T-helper 1 cell treated with Interleukin-12 subunit alpha and Interleukin-12 subunit beta and Interleukin-4 antibody, amounts not matched to agents 30 ng/mL and 1 ng/mL, for 36 hours (primary cell): ENCODE measurements at regions not wholly inside any gene's neighbourhood (a gene's known extent, or its start where the extent isn't known, plus 50 kb on each side); places are given as distances from the start of the nearest gene placed in this dataset.

ENCODE experiments used
- intact Hi-C: fragments of 100-400 bp; cut with micrococcal nuclease; formaldehyde crosslinking; loops from one replicate; pipeline ENCODE4 v1.15.1; 2024

DNA sequence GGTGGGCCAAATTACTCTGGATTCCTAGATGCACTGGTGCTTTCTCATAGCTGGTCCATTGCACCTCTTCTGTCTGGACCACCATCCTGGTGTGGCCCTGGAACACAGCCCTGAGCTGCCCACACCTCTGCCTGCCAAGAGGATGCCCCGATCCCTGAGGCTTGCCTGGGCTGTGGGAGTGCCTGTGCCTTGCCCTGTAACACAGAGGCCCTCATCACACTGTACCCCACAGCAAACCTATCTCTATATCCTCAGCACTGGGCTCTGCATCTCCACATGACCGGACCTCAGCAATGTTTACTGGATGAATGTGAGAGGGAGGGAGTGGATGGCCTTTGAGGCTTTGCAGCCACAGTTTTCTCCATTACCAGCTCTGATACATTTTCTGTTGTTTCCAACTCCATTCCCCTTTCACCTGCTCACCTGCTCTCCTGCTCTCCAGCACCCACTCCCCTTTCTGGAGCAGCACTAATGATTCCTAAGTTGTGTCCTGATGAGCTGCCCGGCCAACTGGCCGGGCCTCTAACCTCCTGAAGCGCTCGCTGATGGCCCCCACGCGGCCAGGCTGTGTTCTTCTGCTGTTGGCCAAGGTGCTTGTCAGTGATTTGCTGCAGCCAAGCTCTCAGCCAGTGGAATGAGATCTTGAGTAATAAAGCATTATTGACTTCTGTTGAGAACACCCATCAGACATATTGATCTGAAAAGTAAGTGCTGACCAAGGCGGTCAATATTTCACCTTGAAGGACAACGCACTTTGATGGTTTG, 232.6 kb downstream of the TEX29 start:
- intact Hi-C loops = no loop called here

DNA sequence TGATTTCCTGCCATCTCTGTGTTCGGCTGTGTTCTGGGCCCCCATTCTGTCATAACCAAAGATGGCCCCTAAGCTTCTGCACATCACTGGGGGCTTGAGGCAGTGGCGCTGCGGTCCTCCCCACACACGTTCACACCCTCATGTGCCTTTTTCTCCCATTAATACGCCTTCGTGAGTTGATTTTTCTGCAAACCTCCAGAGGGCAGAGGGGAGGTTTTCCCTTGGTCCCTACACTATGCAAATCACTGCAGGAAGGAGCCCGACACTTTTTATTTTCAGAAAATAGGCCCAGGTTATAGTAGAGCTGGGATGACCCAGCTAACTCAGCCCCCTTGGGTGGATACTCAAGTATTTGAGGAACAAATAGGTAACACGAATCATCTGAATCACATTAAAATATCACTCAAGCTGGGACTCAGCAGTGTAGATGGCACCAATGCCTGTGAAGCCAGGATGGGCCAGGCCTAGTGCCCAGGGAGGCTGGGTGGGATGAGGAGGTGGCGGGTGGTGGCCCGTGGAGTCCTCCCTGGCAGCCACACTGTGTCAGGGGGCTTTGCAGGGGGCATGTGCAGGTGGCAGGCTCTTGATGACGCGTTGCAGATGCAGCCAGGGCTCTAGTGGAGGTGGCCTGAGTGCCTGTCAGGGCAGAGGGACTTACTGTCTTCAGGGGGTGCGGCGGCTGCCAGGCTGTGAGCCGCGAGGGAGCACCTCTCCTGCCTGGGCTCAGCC, 234.3 kb downstream of the TEX29 start:
- intact Hi-C loops = no loop called here

DNA sequence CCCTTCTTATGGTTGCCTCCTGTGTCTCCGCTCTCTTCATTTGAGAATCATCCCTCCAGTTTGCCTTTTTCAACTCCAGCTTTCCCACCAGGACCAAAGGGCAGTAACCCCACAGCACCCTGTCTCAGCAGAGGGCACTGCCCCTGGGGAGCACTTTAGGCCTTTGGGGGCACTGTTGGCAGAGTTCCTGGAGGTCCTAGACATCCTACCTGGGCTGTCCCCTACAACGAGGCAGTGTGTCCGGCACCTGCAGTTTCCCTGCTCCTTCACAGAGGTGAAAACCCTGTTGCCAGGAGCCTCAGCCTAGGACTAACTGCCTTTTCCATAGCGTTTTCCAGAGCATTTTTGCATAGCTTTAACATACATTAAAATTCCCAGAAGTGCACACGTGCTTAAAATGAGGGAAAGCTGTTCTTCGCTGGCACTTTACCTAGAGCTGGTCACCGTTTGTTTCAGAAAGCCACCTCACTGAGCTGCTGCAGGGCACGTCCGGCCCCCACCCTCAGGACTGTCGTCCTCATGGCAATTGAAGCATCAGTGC, 234.9 kb downstream of the TEX29 start:
- intact Hi-C loops = no loop called here

DNA sequence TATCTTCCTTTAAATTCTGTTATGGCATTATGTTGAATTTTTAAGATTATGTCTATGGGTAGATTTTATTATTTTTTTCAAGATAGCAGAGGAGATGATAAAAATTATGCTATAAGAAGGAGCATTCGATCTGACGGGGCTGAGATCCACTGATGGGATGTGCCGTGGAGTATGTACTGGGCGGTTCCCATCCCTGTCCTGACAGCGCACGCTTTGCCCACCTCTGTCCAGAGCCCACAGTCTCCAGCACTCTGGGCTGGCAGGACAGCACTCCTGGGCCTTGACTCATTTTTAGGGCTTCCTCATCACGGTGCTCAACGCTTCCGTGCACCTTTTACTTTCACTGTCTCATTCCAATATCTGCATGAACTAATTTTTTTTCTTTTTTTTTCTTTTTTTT, 235.5 kb downstream of the TEX29 start:
- intact Hi-C loops = no loop called here

DNA sequence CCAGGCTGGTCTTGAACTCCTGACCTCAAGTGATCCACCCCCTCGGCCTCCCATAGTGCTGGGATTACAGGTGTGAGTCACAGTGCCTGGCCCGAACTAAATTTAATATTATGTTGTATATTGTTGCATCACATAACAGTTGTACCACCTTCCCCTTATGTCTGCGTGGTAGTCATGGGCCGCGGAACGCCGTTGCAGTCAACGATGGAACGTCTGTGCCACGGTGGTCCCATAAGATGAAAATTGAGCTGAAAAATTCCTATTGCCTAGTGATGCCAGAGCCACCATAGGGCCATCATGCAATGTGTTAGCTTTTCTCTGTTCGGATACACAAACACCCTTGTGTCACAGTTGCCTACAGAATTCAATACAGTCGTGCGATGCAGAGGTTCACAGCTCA, 236.1 kb downstream of the TEX29 start:
- intact Hi-C loops = no loop called here

DNA sequence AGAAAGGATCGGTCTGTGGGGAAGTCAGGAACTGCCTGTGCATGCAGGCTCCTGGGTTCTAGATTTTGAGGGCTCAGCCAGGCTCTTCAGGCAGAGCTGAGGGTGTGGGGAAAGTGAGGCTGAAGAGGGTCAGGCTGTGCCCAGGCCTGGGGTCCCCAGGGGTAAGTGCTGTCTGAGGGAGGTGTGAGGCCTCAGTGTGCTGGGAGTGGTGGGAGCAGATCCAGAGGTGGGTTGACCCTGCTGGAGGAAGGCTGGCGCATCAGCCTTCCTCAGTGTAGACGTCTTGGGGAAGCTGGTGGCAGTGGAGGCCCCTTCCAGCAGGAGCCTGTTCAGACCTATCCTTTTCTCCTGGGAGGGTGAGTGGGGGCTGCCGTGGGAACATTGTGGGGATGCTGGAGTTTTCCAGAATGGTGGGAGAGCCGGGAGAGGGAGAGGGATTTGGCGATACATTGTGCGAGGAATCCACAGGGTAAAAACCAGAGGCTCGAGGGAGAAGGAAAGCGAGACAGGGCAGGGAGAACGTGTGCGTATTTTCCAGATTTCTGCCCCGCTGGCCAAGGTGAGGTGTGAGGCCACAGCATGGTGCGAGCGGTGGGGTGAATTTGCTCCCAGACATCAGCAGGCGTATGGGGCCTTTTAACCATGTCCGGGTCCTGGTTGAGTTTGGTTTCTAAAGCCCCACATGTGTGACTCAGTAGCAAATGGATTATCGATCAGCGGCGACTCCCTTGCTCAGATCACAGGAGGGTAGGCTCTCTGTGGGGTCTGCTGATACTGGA, 237.7 kb downstream of the TEX29 start:
- intact Hi-C loops = no loop called here

DNA sequence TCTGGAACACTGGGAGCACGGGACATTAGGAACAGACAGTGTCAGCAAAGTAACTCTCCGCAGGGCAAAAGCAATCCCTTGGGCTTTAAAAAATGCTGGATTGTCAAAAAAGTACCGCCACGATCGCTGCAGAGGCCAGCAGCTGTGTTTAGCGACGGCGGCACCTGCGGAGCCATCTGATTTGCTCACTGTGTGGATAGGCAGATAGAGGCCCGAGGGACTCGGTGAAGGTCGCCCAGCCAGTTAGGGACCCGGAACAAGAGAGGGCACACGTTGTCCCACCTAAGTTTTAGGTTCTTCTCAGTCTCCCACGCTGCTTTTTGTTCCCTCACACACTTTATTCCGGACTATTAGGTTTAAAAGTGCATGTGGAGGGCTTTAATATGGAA, 238.3 kb downstream of the TEX29 start:
- intact Hi-C loops = no loop called here

DNA sequence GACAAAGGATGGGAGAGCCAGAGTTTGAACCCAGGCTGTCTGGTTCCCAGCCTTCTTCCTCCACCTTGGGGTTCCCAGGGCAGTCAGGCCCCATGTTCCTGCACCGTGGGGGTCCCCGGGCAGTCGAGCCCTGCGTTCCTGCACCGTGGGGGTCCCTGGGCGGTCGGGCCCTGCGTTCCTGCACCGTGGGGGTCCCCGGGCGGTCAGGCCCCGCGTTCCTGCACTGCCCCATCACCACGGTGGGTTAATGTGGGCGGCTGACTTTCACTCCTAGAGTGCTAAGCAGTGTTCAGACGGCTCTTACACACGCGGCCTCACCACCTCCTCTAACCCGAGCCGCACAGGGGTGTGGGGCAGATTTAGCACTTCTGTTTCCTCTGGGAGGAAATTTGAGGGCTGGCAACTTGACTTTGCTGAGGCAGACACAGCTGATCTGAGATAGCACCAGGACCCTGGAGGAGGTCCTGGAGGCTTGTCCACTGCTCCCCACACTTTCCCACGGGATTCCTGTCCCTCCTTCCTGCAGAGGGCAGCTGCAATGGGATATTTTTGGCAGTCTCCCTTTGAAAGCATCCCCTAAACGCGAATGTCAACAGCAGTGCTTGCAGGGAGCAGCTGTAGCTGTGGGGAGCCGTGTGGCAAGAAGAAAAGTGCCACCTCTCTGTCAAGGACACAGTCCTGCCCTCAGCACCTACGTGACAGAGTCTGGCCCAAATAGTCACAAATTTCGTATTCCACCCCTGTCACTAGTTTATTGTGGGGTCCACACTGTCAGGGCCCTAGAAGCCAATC, 239.4 kb downstream of the TEX29 start:
- intact Hi-C loops = no loop called here

DNA sequence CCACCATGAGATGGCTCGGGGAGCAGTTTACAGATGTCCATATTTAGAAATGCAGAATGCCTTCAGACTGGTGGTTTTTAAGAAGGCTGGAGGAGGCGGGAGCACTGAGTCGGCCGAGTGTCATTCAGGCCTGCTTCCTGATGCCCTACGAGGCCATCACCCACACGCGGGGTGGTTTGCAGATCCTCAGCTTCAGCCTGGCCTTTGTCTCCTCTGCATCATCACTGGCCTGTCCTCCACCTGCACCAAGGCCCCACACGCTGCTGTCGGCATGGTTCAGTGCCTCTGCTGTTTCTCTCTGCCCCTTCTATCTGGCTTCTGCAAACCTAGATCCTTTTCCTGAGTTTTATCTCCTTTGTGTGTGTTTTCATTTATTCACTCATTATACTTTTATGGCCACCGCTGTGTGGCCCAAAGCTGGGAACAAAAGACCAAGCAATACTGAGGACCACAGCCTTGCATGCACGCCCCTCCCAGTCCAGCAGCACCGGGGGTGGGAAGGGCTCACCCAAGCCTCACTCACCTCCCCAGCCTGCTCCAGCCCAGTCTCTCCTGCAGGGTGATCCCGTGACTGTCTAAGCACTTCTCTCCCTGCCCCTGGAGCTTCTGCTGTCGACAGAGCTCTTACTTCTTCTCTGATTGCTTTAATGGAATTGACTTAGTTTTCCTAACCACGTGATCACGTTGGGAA, 240.8 kb downstream of the TEX29 start:
- intact Hi-C loops = no loop called here

DNA sequence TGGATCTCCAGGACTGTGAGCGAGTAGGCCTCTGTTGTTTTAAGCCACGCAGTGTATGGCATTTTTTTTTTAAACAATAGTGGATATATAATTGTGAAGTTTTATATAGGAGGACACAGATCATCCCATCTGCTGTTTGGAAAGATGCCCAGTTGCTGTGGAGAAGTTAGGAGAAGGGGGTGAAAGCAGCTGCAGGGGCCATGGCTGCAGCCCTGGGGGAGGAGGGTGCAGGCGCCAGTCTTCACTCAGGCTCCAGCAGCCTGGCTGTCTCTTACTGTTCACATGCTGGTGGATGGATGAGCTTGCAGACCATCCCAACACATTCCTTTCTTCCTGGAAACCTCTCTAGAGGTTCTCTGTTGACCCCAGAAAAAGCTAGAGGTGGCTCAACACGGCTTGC, 242.3 kb downstream of the TEX29 start:
- intact Hi-C loops = no loop called here

DNA sequence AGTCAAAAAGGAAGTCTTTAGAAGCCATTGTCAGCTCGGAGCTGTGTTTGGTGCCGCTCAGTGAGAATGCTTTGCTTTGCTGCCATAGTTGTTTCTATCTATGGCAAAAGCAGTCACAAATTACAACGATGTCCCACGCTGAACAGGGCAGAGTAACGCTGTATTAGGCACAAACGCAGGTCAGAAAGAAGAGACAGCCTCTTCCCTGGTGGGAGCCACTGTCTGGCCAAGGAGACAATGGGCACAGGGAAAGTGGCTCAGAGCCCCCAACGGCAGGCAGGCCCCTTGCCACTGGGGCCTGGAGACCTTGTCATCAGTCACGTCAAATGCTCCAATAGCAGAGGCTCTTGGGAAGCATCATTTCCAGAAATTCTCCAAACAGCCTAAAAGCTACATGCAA, 244.2 kb downstream of the TEX29 start:
- intact Hi-C loops = no loop called here

DNA sequence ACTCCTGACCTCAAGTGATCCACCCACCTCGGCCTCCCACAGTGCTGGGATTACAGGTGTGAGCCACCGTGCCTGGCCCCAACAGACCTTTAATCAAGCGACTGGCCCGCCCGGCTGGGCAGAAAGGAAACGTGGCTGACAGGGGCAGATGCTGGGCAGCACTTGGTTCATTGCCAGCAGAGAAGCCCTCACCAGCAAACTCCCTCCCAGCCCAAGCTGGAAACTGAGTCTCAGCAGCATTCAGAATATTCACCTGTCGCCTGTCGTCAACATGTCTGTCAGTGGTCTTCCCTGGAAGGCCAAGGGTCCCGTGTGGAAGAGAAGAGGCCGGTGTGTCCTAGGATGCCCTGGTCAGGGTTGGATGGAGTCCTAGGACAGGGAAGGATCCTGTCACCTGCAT, 245.0 kb downstream of the TEX29 start:
- intact Hi-C loops = no loop called here

DNA sequence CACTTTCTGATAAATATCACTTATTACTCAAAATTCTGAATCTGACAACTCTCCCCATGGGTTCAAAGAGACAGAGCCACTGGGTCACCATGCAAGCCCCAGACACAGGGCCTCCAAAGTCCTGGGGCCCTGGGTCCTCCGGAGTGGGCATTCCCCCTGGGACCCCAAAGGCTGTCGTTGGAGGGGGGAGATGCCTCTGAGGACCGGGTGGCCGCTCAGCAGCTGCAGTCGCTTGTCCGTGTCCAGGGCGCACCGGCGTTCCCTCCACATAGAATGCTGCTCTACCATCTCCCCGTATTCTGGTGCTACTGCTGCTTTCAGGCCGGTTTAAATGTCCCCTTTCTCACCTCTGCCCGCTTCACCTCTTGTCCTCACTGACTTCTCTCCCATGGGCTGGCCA, 246.1 kb downstream of the TEX29 start:
- intact Hi-C loops = no loop called here

DNA sequence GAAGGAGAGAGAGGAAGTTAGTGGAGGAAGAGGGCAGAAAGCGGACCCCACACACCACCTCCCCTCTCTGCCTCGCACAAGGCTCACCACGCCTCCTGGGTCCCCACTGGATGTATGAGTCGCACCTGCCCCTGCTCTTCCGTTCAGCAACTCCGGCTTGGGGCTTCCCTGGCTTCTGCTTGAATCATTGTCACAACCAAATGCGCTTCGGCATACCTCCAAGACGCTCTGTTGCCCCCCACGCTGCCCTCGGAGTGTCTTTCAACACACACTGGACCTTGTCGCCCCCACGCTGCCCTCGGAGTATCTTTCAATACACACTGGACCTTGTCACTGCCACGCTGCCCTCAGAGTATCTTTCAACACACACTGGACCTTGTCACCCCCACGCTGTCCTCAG, 247.2 kb downstream of the TEX29 start:
- intact Hi-C loops = no loop called here

DNA sequence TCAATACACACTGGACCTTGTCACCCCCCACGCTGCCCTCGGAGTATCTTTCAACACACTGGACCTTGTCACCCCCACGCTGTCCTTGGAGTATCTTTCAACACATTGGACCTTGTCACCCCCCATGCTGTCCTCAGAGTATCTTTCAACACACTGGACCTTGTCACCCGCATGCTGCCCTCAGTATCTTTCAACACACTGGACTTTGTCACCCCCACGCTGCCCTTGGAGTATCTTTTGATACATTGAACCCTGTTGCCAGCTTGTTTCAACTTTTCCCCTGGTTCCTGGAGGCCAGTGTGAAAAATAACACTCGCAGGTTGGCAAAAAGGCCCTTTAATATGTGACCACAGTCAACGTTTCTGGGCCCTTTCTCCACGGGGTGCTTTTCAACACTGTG, 247.8 kb downstream of the TEX29 start:
- intact Hi-C loops = no loop called here

DNA sequence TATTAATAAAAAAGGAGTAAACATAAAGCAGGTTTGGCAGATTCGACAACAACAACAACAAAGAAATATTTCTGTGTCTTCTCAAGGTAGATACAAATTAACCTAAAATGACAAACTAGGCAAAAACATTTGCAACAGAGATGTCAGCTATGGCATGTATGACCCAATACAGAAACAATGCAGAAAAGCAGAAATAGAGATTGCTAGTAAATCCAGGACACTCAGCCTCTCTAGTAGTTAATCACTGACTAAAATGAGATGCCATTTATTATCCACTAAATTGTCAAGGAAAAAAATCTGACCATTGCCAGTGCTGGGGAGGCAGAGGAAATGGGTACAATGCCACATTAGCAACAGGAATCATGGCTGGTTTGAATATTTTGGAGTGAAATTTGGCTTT, 250.5 kb downstream of the TEX29 start:
- intact Hi-C loops = no loop called here

DNA sequence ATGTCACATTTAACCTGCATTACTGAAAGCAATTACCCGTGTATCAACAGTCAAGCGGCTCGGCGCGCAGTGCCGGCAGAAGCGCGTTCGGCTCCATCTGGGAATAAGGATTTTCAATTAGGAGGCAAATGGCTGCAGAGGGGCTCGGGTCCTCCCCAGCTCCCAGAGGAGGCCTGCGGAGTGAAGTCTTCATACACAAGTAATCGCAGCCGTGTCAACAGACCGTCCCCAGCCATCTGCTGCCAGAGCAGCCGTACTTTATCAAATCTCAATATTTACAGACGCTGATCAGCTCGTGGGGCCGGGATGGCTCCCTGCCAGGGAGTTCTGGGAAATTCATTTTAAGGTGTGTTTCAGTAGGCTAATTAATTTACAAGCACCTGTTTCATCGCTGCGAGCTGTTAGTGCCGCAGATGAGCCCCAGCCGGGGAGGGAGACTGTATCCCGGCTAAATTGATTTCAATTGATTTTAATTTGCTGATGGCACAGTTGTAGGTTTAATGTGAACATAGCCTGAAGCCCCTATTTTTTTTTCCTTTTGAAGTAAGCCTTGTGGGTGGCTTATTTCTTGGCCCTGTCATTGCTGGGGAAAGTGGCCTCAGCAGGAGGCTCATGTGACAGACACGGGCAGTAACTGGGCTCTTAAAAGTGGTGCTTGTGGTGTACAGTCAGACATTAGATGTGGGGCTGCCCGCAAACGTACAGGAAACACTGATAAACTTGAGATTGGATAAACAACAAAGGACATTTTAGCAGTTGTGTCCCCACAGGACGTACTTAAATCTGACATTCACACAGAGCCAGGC, 252.7 kb downstream of the TEX29 start:
- intact Hi-C loops = no loop called here

DNA sequence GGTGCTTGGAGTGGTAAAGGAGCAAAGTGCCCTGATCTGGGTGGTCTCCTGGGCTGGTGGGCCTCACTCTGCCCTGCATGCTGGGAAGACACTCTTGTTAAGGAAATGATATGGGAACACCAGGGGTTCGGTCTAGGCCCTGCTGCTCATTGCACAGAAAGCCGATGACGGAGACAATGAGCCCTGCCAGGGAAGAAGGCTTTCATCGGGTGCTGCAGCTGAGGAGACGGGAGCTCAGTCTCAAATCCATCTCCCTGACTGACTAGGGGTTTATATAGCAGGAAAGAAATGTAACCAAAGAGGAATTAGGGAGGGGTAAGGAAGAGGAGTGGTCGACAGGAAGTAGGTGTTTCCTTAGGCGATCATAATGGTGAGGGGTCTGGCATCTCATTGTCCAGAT, 253.4 kb downstream of the TEX29 start:
- intact Hi-C loops = no loop called here

DNA sequence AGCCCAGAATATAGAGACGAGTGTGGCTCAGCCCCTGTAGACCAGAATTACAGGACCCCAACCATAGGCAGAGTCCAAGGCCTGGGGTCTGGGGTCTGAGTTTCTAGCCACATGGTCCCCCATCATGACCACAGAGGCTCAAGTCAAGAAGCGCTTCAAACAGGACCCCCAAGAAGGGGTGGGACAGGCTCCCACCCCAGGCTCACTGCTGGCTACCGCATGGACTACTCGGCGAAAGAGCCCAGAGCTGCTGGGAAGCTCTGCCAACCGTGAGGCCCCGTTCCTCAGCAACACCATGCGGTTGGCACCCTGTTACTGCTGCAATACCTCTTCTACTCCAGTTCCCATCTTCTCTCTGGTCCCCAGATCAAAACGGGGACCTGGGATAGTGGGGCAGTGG, 254.8 kb downstream of the TEX29 start:
- intact Hi-C loops = no loop called here

DNA sequence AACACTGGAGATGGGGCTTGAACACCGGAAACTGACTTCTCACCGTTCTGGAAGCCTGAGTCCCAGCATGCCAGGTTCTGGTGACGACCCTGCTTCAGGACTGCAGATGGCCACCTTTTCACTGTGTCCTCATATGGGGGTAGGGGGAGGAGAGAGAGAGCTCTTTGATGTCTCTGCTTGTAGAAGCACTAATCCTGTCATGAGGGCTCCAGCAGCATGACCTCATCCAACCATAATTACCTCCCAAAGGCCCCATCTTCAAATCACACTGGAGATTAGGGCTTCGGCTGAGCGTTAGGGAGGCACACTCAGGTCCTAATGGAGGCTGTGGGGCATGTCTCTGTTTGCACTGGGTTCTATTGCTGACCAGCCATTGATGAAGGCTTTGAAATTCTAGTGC, 255.3 kb downstream of the TEX29 start:
- intact Hi-C loops = no loop called here
